Spleen (tissue), 11 donors: ENCODE measurements at regions not wholly inside any gene's neighbourhood (a gene's known extent, or its start where the extent isn't known, plus 50 kb on each side); places are given as distances from the start of the nearest gene placed in this dataset.

Experiments used
- DNase-seq: peaks from one replicate; pipeline ENCODE4 v3.0.0-alpha.2; 2020
- H3K27ac ChIP-seq, 8 donors: fragments of 200-600 bp; sonication (generic) in 7 of 8; 1 replicate in 4 of 8; 2 replicates in 4 of 8; pipeline versions ENCODE4 v1.5.0 to v1.8.0; 2016 to 2021; ENCODE audit warnings: inconsistent platforms in 4 of 8, mild to moderate bottlenecking in 4 of 8, moderate library complexity in 1 of 8
- H3K27me3 ChIP-seq, 7 donors: fragments of 200-600 bp; sonication (generic) in 6 of 7; replicated peaks in 1 of 7; 1 replicate in 4 of 7; 2 replicates in 3 of 7; pipeline versions ENCODE4 v1.5.0 to v1.8.0; 2016 to 2021; ENCODE audit warnings: inconsistent platforms in 3 of 7, mild to moderate bottlenecking in 1 of 7
- H3K36me3 ChIP-seq, 6 donors: fragments of 200-600 bp; sonication (generic) in 5 of 6; 1 replicate in 4 of 6; 2 replicates in 2 of 6; pipeline versions ENCODE4 v1.5.0 to v1.8.0; 2016 to 2021; ENCODE audit warnings: inconsistent platforms in 2 of 6
- H3K4me1 ChIP-seq, 6 donors: fragments of 200-600 bp; sonication (generic) in 5 of 6; 1 replicate in 3 of 6; 2 replicates in 3 of 6; pipeline versions ENCODE4 v1.5.0 to v1.8.0; 2016 to 2021; ENCODE audit warnings: inconsistent platforms in 3 of 6
- H3K4me3 ChIP-seq, 8 donors: fragments of 200-600 bp; sonication (generic) in 7 of 8; 1 replicate in 4 of 8; 2 replicates in 4 of 8; pipeline versions ENCODE4 v1.5.0 to v1.8.0; 2016 to 2021; ENCODE audit warnings: inconsistent platforms in 4 of 8, mild to moderate bottlenecking in 4 of 8, moderate library complexity in 2 of 8
- H3K9me3 ChIP-seq, 8 donors: fragments of 200-600 bp; sonication (generic) in 7 of 8; 1 replicate in 4 of 8; 2 replicates in 4 of 8; pipeline versions ENCODE4 v1.5.0 to v1.8.0; 2016 to 2021; ENCODE audit warnings: inconsistent platforms in 4 of 8
- CTCF ChIP-seq, 11 experiments: fragments of 200-600 bp in 7 of 11; fragments of 450-650 bp in 4 of 11; sonication (generic) in 4 of 11; IDR thresholded peaks in 8 of 11; conservative IDR thresholded peaks in 3 of 11; 1 replicate in 7 of 11; 2 replicates in 4 of 11; pipeline versions ENCODE4 v1.4.0 to v1.8.0; 2016 to 2021; ENCODE audit warnings: antibody characterized with exemption in 11 of 11, inconsistent platforms in 4 of 11, mild to moderate bottlenecking in 1 of 11
- POLR2A ChIP-seq, 3 donors: fragments of 450-650 bp; IDR thresholded peaks; one replicate each; pipeline ENCODE4 v1.5.1; 2017; ENCODE audit warnings: antibody characterized with exemption in 3 of 3, mild to moderate bottlenecking in 1 of 3
- POLR2AphosphoS5 ChIP-seq, 3 donors: sonication (generic); formaldehyde crosslinking; IDR thresholded peaks; one replicate each; pipeline ENCODE4 v1.5.1; 2017; ENCODE audit warnings: antibody characterized with exemption in 3 of 3
- WGBS, 5 donors: extraction: QIAGEN DNeasy Blood & Tissue Kit in 3 of 5; methylation state at CpG; one replicate each; pipeline versions ENCODE4 v1.1.5 to v1.1.7; 2013 to 2018; 5-methylcytosine and 5-hydroxymethylcytosine counted together
- intact Hi-C: fragments of 100-400 bp; cut with DNase I; formaldehyde crosslinking; loops from one replicate; pipeline ENCODE4 v1.15.0; 2023; ENCODE audit warnings: low total_unique reads
- donor health status: healthy with polysubstance abuse.
- donor health status: DM: no; HTN: no; CAD: no; lungs with moderate emphysema.
- donor health status: DM: no; HTN: no; CAD: no.
- donor health status: Bipolar disorder and iron deficiency.
- donor health status: healthy.
- donor health status: DM: no; HTN: no; CAD: no.
- donor health status: DM: yes; HTN: yes; CAD: no.

- no peak for DNase-seq
- H3K9me3 ChIP-seq = no peaks in the 10 kb centered on the region
- WGBS, 5 donors = 0 to 10% (median 5%) methylated on average over 1 of the region's 1 CpG
- intact Hi-C loops = no loop called here
- H3K36me3 ChIP-seq = no peaks in the 10 kb centered on the region
- H3K4me1 ChIP-seq = no peaks in the 10 kb centered on the region
- peaks cover 0 to 42% (median 0%) of the 10 kb centered on the region in 7 donors for H3K27me3 ChIP-seq
- no peak overlapping the region for H3K4me3 ChIP-seq
- TF ChIP-seq POLR2A (IDR thresholded peaks at IDR 0.05) = no peak
- no peak for TF ChIP-seq CTCF (IDR thresholded peaks at IDR 0.05 in 8 of 11, conservative IDR thresholded peaks at IDR 0.05 in 3 of 11)
- TF ChIP-seq POLR2AphosphoS5 (IDR thresholded peaks at IDR 0.05) = no peak
- H3K27ac ChIP-seq = no peak overlapping the region
Measured at GRCh38 chrX:110442635-110443034, 84.0 kb downstream of the RTL9 start.

GRCh38 chrX:110444996-110445395 lies 86.3 kb downstream of the RTL9 start:
- Histone ChIP-seq H3K4me3 (no peak overlapping the region), H3K36me3 (no peaks in the 10 kb centered on the region), H3K4me1 (no peaks in the 10 kb centered on the region), H3K27ac (no peak overlapping the region), H3K27me3 (peaks cover 0 to 36% (median 0%) of the 10 kb centered on the region in 7 donors), H3K9me3 (no peaks in the 10 kb centered on the region)
- TF ChIP-seq POLR2A (IDR thresholded peaks at IDR 0.05) (no peak), CTCF (IDR thresholded peaks at IDR 0.05 in 8 of 11, conservative IDR thresholded peaks at IDR 0.05 in 3 of 11) (no peak), POLR2AphosphoS5 (IDR thresholded peaks at IDR 0.05) (no peak)
- 68 to 77% (median 73%) methylated on average over 4 of the region's 4 CpGs for WGBS, 5 donors
- no peak for DNase-seq
- intact Hi-C loops = no loop called here

- H3K27me3 ChIP-seq = peaks cover 0 to 49% (median 0%) of the 10 kb centered on the region in 7 donors
- H3K4me3 ChIP-seq = no peak overlapping the region
- intact Hi-C loops = no loop called here
- no peaks in the 10 kb centered on the region for H3K9me3 ChIP-seq
- no peaks in the 10 kb centered on the region for H3K36me3 ChIP-seq
- WGBS, 5 donors = 58 to 83% (median 76%) methylated on average over 10 of the region's 10 CpGs
- H3K27ac ChIP-seq = no peak overlapping the region
- no peaks in the 10 kb centered on the region for H3K4me1 ChIP-seq
- no peak for DNase-seq
- TF ChIP-seq CTCF (IDR thresholded peaks at IDR 0.05 in 8 of 11, conservative IDR thresholded peaks at IDR 0.05 in 3 of 11) (no peak), POLR2A (IDR thresholded peaks at IDR 0.05) (no peak), POLR2AphosphoS5 (IDR thresholded peaks at IDR 0.05) (no peak)
Measured at GRCh38 chrX:110448459-110448858, 89.8 kb downstream of the RTL9 start.

- no peaks in the 10 kb centered on the region for H3K36me3 ChIP-seq
- TF ChIP-seq CTCF (IDR thresholded peaks at IDR 0.05 in 8 of 11, conservative IDR thresholded peaks at IDR 0.05 in 3 of 11) = no peak
- TF ChIP-seq POLR2A (IDR thresholded peaks at IDR 0.05) = no peak
- TF ChIP-seq POLR2AphosphoS5 (IDR thresholded peaks at IDR 0.05) = no peak
- no peaks in the 10 kb centered on the region for H3K9me3 ChIP-seq
- DNase-seq = no peak
- H3K4me1 ChIP-seq = no peaks in the 10 kb centered on the region
- 62 to 78% (median 64%) methylated on average over 2 of the region's 2 CpGs for WGBS, 5 donors
- intact Hi-C loops = no loop called here
- no peak overlapping the region for H3K4me3 ChIP-seq
- H3K27ac ChIP-seq = no peak overlapping the region
- peaks cover 0 to 49% (median 0%) of the 10 kb centered on the region in 7 donors for H3K27me3 ChIP-seq
Measured at GRCh38 chrX:110449312-110449711, 90.7 kb downstream of the RTL9 start.
